Astrocyte of the cerebellum (primary cell): ENCODE measurements at regions not wholly inside any gene's neighbourhood (a gene's known extent, or its start where the extent isn't known, plus 50 kb on each side); places are given as distances from the start of the nearest gene placed in this dataset.

ENCODE experiments used
- DNase-seq: peaks from one replicate; pipeline ENCODE4 v3.0.0-alpha.2; 2011; ENCODE audit warnings: low read depth
- H3K4me3 ChIP-seq: 2 replicates; pipeline ENCODE4 v1.5.1; 2011; ENCODE audit warnings: mild to moderate bottlenecking, low read depth, low read length, moderate library complexity
- CTCF ChIP-seq: IDR thresholded peaks from 2 replicates; pipeline ENCODE4 v1.5.1; 2012; ENCODE audit warnings: low read length, low read depth, moderate library complexity, mild to moderate bottlenecking; ENCODE audit errors: missing control alignments
- in situ Hi-C: cut with HindIII; loops from 2 replicates; pipeline ENCODE4 v1.10.0; 2017; ENCODE audit warnings: low sequenced_read_pairs

- TF ChIP-seq CTCF: no peak
- no peak overlapping the region for H3K4me3 ChIP-seq
- in situ Hi-C loops: no loop called here
- DNase-seq: no peak
These were observed 235.4 kb upstream of the SLC14A2 start for GRCh38 chr18:45379903-45380302.

DNA sequence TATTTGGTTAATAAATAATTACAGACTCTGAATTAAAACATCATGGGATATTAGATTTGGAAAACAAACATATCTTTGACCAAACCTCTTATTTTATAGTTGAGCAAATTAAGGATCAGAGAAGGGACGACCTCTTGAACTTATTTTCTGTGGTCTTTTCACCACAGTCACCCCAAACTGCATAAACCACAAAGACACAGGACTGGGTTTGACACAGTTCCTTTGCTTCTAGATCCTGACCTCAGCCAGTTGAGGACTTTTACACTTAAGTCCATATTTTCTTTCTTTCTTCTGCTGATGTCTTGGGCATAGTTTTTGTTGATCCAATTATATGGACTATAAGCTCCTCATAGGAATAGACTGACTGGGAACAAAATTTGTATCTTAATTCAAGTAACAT lies 234.0 kb upstream of the SLC14A2 start:
- no peak for TF ChIP-seq CTCF
- in situ Hi-C loops: no loop called here
- DNase-seq: no peak
- H3K4me3 ChIP-seq: no peak overlapping the region

DNA sequence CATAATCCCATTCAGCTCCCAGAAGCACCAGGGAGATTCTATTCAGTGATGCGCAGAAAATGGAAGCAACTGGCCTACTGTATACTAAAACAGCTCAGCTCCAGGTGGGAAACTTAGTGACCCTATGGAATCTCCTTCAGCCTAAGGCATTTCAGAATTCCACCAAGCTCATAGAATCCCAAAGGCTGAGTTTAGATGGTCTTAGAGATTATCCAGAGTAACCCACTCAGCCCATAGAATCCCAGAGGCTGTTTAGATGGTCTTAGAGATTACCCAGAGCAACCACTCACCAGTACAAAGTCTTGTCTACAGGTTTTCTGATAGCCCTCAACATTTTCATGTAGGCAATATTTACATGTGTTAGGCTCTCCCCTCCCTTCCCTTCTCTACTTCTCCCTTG lies 232.0 kb upstream of the SLC14A2 start:
- no peak for DNase-seq
- H3K4me3 ChIP-seq: no peak overlapping the region
- no peak for TF ChIP-seq CTCF
- in situ Hi-C loops: no loop called here

DNA sequence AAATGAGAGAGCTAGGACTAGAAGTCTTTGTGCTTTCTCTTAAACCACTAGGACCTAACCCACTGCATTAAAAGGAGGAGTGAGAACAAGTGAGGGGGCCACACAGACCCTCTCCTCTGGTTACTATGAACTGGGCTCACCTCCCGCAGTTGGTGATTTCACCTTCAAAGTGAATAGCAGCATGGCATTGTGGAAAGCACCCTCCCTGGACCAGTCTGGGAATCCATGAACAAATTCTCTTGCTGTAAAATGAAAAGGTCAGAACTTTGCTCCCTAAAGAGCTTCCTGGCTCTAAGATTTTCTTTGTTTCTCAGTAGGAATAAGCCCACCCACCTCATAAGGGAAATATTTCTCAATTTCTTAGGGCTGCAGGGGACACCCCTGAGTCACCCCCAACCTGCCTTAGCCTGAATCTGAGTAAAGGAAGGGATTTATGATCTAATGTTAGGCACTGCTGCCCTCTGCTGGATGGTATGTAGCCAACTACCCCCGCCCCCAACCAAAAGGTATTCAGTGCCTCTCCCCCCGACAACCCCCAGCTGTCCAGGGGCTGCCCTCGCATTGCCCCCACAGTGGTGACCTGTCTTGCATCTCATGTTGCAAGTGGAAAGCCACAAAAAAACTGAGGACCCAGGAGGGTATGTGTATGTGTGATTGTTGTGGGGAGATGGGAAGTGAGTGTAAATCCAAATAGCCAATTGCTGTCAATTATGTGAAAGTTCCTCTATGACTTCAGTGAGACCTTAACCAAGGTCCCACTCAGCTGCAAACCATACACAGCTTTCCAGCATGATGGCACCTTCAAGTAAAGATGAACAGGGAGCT lies 230.9 kb upstream of the SLC14A2 start:
- DNase-seq: peak; percentile 20
- peak; percentile 68 for TF ChIP-seq CTCF
- no peak overlapping the region for H3K4me3 ChIP-seq
- in situ Hi-C loops: no loop called here

DNA sequence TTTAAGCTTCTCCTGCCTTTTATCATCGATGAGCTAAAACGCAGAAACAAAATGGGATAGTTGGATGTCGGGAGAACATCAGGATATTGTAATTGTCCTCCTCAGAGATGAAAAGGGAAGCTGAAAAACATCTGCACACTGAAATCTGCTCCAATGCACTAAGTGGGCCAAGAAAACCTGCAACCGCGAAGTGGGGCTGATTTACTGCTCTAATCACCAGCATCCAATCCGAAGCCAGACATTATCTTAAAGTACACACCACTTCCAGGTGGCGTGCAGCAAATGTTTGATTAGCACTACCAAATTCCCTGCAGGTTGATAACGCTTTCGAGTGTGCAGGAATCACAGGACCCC lies 230.3 kb upstream of the SLC14A2 start:
- no peak for TF ChIP-seq CTCF
- in situ Hi-C loops: no loop called here
- no peak for DNase-seq
- H3K4me3 ChIP-seq: no peak overlapping the region

DNA sequence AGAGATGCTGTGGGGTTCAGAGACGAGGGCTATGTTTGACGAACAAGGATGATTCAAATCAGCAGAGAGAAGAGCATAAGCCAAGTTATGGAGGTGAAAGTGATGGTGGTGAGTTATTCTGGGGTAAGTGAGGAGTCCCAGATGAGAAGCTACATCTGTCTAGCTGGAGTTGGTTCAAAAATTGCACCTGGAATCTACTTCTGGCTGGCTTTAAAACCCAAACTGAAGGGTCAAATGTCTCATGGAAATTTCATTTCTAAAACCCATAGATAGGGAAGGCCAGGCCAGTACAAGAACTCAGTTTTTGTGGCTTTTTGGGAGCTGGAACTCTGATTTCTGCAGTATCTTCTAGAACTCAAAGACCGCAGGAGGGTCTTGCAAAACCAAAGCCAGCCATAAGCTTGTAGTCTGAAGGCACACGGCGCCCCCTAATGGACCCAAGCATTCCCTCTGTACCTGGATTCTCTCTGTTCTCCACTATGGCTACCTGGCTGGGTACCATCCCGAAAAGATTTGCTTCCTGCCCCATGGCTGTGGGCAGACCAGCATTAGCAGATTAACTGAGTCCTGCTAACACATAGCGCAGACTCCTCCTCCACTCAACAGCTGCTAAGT lies 229.1 kb upstream of the SLC14A2 start:
- TF ChIP-seq CTCF: peak; percentile 70
- in situ Hi-C loops: no loop called here
- peak; percentile 33 for DNase-seq
- H3K4me3 ChIP-seq: no peak overlapping the region
